A673 (cell line): ENCODE measurements at regions not wholly inside any gene's neighbourhood (a gene's known extent, or its start where the extent isn't known, plus 50 kb on each side); places are given as distances from the start of the nearest gene placed in this dataset.

Source experiments
- EZH2 ChIP-seq: fragments of 200-600 bp; sonication (generic); IDR thresholded peaks from 2 replicates; pipeline ENCODE4 v1.6.1; 2017; ENCODE audit warnings: borderline replicate concordance, low read depth, mild to moderate bottlenecking, mixed read lengths, antibody characterized with exemption, low read length; ENCODE audit not compliant: poor library complexity, severe bottlenecking
- TF ChIP-seq, protein P1 (sequence below): fragments of 300-800, 200-600 bp; sonication (generic); conservative IDR thresholded peaks from 2 replicates; pipeline ENCODE4 v1.5.1; 2017; ENCODE audit warnings: low read depth, mild to moderate bottlenecking, antibody characterized with exemption, low read length, moderate library complexity, mixed read lengths

DNA sequence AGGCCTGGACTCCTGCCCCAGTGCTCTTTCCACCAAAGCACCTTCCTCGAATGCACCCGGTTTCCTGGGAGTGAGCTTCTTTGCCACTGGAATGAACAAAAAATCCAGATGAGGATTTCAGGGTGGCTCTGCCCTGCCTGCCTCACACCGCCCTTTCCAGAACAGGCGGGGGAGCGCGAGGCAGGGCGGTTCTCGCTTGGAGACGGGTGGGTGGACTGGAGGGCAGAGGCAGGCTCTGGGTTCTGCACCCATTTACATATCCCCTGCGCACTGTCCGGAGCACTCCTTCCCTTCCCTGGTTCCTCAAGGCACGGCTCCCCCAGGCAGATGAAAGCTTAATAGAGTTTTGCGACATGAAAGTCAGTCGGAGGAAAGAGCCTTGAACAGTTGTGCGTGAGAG, 69.7 kb upstream of the DLK1 start:
- TF ChIP-seq, protein P1, sequence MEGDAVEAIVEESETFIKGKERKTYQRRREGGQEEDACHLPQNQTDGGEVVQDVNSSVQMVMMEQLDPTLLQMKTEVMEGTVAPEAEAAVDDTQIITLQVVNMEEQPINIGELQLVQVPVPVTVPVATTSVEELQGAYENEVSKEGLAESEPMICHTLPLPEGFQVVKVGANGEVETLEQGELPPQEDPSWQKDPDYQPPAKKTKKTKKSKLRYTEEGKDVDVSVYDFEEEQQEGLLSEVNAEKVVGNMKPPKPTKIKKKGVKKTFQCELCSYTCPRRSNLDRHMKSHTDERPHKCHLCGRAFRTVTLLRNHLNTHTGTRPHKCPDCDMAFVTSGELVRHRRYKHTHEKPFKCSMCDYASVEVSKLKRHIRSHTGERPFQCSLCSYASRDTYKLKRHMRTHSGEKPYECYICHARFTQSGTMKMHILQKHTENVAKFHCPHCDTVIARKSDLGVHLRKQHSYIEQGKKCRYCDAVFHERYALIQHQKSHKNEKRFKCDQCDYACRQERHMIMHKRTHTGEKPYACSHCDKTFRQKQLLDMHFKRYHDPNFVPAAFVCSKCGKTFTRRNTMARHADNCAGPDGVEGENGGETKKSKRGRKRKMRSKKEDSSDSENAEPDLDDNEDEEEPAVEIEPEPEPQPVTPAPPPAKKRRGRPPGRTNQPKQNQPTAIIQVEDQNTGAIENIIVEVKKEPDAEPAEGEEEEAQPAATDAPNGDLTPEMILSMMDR = no peak
- no peak for TF ChIP-seq EZH2
